ENCODE measurements at regions not wholly inside any gene's neighbourhood (a gene's known extent, or its start where the extent isn't known, plus 50 kb on each side); places are given as distances from the start of the nearest gene placed in this dataset.

- H3K9me2 ChIP-seq (replicated peaks; ENCODE audit: insufficient read depth) = no peaks in the 10 kb centered on the region
- TF ChIP-seq EZH2phosphoT487 (IDR thresholded peaks at IDR 0.05; ENCODE audit: low read depth, severe bottlenecking, unreplicated experiment) (no peak), EZH2 (IDR thresholded peaks at IDR 0.05; ENCODE audit: borderline replicate concordance) (no peak), CTCF (IDR thresholded peaks at IDR 0.05; ENCODE audit: poor library complexity) (no peak)
- H3K4me3 ChIP-seq = no peak overlapping the region
- no peak overlapping the region for H3K27ac ChIP-seq
- no peaks in the 10 kb centered on the region for H3K4me1 ChIP-seq (ENCODE audit: insufficient read depth)
- H3K4me2 ChIP-seq = no peak overlapping the region
- H3K36me3 ChIP-seq (replicated peaks; ENCODE audit: insufficient read depth, low read depth) = no peaks in the 10 kb centered on the region
- no peaks in the 10 kb centered on the region for H4K20me1 ChIP-seq (ENCODE audit: insufficient read depth, poor library complexity, severe bottlenecking)
- no peak overlapping the region for H2AFZ ChIP-seq
- WGBS (ENCODE audit: low lambda C conversion rate, missing lambda C conversion rate) = 91% methylated on average over 3 of the region's 3 CpGs
- DNase-seq (ENCODE audit: low spot score) = no peak
- no peaks in the 10 kb centered on the region for H3K27me3 ChIP-seq
- no peaks in the 10 kb centered on the region for H3K9me3 ChIP-seq (ENCODE audit: low read depth)
- H3K79me2 ChIP-seq = no peaks in the 10 kb centered on the region
Observed at GRCh38 chr4:135007400-135007799, 805.8 kb upstream of the PABPC4L start.

- no peak for TF ChIP-seq EZH2 (IDR thresholded peaks at IDR 0.05; ENCODE audit: borderline replicate concordance)
- TF ChIP-seq EZH2phosphoT487 (IDR thresholded peaks at IDR 0.05; ENCODE audit: low read depth, severe bottlenecking, unreplicated experiment) = no peak
- no peak for TF ChIP-seq CTCF (IDR thresholded peaks at IDR 0.05; ENCODE audit: poor library complexity)
- H4K20me1 ChIP-seq (ENCODE audit: insufficient read depth, poor library complexity, severe bottlenecking) = no peaks in the 10 kb centered on the region
- H3K79me2 ChIP-seq = no peaks in the 10 kb centered on the region
- H2AFZ ChIP-seq = no peak overlapping the region
- no peak overlapping the region for H3K27ac ChIP-seq
- H3K4me2 ChIP-seq = no peak overlapping the region
- WGBS (ENCODE audit: low lambda C conversion rate, missing lambda C conversion rate) = 92% methylated on average over 2 of the region's 2 CpGs
- no peaks in the 10 kb centered on the region for H3K9me3 ChIP-seq (ENCODE audit: low read depth)
- no peak overlapping the region for H3K4me3 ChIP-seq
- H3K36me3 ChIP-seq (replicated peaks; ENCODE audit: insufficient read depth, low read depth) = no peaks in the 10 kb centered on the region
- no peak for DNase-seq (ENCODE audit: low spot score)
- no peaks in the 10 kb centered on the region for H3K27me3 ChIP-seq
- no peaks in the 10 kb centered on the region for H3K9me2 ChIP-seq (replicated peaks; ENCODE audit: insufficient read depth)
- H3K4me1 ChIP-seq (ENCODE audit: insufficient read depth) = no peaks in the 10 kb centered on the region
Observed at GRCh38 chr4:134999169-134999568, 797.6 kb upstream of the PABPC4L start.

- DNase-seq (ENCODE audit: low spot score) = no peak
- Histone ChIP-seq H3K79me2 (no peaks in the 10 kb centered on the region), H3K4me2 (no peak overlapping the region), H2AFZ (no peak overlapping the region), H4K20me1 (ENCODE audit: insufficient read depth, poor library complexity, severe bottlenecking) (no peaks in the 10 kb centered on the region), H3K4me1 (ENCODE audit: insufficient read depth) (no peaks in the 10 kb centered on the region), H3K9me2 (replicated peaks; ENCODE audit: insufficient read depth) (no peaks in the 10 kb centered on the region), H3K4me3 (no peak overlapping the region), H3K36me3 (replicated peaks; ENCODE audit: insufficient read depth, low read depth) (no peaks in the 10 kb centered on the region), H3K27me3 (no peaks in the 10 kb centered on the region), H3K27ac (no peak overlapping the region), H3K9me3 (ENCODE audit: low read depth) (no peaks in the 10 kb centered on the region)
- 87% methylated on average over 3 of the region's 3 CpGs for WGBS (ENCODE audit: low lambda C conversion rate, missing lambda C conversion rate)
- TF ChIP-seq EZH2phosphoT487 (IDR thresholded peaks at IDR 0.05; ENCODE audit: low read depth, severe bottlenecking, unreplicated experiment) = no peak
- TF ChIP-seq EZH2 (IDR thresholded peaks at IDR 0.05; ENCODE audit: borderline replicate concordance) = no peak
- no peak for TF ChIP-seq CTCF (IDR thresholded peaks at IDR 0.05; ENCODE audit: poor library complexity)
Observed at GRCh38 chr4:134961963-134962362, 760.4 kb upstream of the PABPC4L start.

- Histone ChIP-seq H3K9me2 (replicated peaks; ENCODE audit: insufficient read depth) (no peaks in the 10 kb centered on the region), H3K27ac (no peak overlapping the region), H3K4me3 (no peak overlapping the region), H3K27me3 (no peaks in the 10 kb centered on the region), H3K36me3 (replicated peaks; ENCODE audit: insufficient read depth, low read depth) (no peaks in the 10 kb centered on the region), H3K79me2 (no peaks in the 10 kb centered on the region), H3K4me1 (ENCODE audit: insufficient read depth) (no peaks in the 10 kb centered on the region), H3K4me2 (no peak overlapping the region), H4K20me1 (ENCODE audit: insufficient read depth, poor library complexity, severe bottlenecking) (no peaks in the 10 kb centered on the region), H3K9me3 (ENCODE audit: low read depth) (no peaks in the 10 kb centered on the region), H2AFZ (no peak overlapping the region)
- no peak for DNase-seq (ENCODE audit: low spot score)
- TF ChIP-seq EZH2 (IDR thresholded peaks at IDR 0.05; ENCODE audit: borderline replicate concordance) (no peak), EZH2phosphoT487 (IDR thresholded peaks at IDR 0.05; ENCODE audit: low read depth, severe bottlenecking, unreplicated experiment) (no peak), CTCF (IDR thresholded peaks at IDR 0.05; ENCODE audit: poor library complexity) (no peak)
- 92% methylated on average over 1 of the region's 1 CpG for WGBS (ENCODE audit: low lambda C conversion rate, missing lambda C conversion rate)
Observed at GRCh38 chr4:134958862-134959261, 757.3 kb upstream of the PABPC4L start.
